A549 (cell line): ENCODE measurements at regions not wholly inside any gene's neighbourhood (a gene's known extent, or its start where the extent isn't known, plus 50 kb on each side); places are given as distances from the start of the nearest gene placed in this dataset.

ENCODE experiments used
- CEBPB ChIP-seq, 2 experiments: fragments of >200 bp in 1 of 2; sonication (Bioruptor Twin) in 1 of 2; formaldehyde crosslinking in 1 of 2; IDR thresholded peaks; 2 replicates each; pipeline ENCODE4 v1.6.1; 2012 to 2016
- TP53 ChIP-seq: fragments of 250-450 bp; sonication (Bioruptor Pico); IDR thresholded peaks from 2 replicates; pipeline ENCODE4 v1.5.0; 2021; ENCODE audit warnings: mild to moderate bottlenecking, moderate library complexity

GRCh38 chr5:77866198-77866597, 90.1 kb upstream of the TBCA start:
- no peak for TF ChIP-seq TP53 (CRISPR knock-in tag)
- no peak for TF ChIP-seq CEBPB (IDR thresholded peaks at IDR 0.05)
